Retinal pigment epithelial cell (primary cell): ENCODE measurements at regions not wholly inside any gene's neighbourhood (a gene's known extent, or its start where the extent isn't known, plus 50 kb on each side); places are given as distances from the start of the nearest gene placed in this dataset.

Experiments
- DNase-seq: peaks from one replicate; pipeline ENCODE4 v3.0.0-alpha.2; 2010; ENCODE audit warnings: low read depth
- H3K4me3 ChIP-seq: 2 replicates; pipeline ENCODE4 v1.5.1; 2011; ENCODE audit warnings: mild to moderate bottlenecking, low read length, control low read depth, moderate library complexity
- CTCF ChIP-seq: conservative IDR thresholded peaks from 2 replicates; pipeline ENCODE4 v1.5.1; 2011; ENCODE audit warnings: low read depth, low read length, control low read depth, inconsistent platforms

DNA sequence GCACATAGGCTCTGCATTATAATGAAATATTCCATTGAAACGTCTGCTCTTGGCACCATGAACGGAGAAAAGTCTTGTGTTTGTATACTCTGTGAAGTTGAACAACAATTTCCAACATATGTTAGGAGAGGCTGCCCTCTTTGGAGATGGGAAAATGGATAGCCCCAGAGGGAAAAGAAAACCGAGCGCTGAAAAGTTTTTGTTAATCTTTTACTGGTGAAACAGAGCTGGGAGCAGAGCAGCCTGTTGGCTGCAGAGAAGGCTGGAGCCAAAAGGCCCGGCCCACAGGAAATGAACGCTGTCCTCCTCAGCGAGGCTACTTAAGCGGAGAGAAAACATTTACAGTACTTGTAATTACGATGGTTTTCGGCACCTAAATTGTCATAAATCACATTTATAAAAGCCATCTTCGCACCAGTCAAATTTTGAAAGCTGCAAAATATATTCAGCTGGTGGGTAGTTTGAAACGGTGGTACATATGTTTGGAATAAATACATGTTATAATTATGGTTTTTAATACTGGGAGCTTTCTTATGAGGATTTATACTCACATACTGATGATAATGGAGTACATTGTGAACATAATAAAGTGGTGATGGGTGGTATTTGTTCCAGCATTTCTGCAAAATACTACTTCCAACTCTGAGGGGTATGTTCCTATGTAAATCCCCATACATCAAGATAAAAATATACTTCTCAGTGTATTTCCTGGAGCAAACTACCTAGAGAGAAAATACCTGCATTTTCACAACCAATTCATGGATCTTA is 129.6 kb upstream of the CNTLN start:
- no peak for DNase-seq
- H3K4me3 ChIP-seq, result no peak overlapping the region

GRCh38 chr9:17004500-17004899 is 130.3 kb upstream of the CNTLN start:
- no peak overlapping the region for H3K4me3 ChIP-seq
- DNase-seq, result no peak
- TF ChIP-seq CTCF, result no peak

More for the DNA sequence above, 129.6 kb upstream of the CNTLN start:
- no peak for TF ChIP-seq CTCF

DNA sequence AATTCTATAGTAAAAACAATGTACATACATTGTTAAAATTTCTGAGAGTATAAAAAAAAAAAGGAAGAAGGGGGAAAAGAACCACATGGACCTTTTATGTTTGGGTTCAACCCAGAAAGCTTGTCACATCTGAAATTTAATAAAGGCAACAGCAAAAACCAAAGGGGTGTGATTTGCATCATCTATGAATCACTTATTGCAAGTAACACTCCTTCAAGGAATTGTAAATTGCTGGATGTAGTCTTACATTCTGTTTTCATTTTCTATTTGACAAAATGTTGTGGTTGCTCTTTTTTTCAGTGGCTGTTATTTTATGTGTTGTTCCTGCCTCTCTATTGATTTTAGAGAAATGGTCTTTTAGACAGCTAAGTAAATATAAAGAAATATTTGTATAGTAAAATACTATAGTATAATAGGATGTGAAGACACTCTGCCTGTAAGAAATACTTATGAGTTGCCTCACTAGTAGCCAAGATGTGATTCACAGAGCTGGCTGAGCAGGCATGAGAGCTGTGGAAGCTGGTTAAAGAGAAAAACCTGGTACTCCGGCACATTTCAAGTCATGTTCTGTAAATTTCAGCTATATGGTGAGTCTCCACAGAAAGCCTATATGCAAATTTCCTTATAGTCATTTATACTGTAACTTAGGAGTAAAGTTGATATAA is 131.1 kb upstream of the CNTLN start:
- no peak for TF ChIP-seq CTCF
- no peak overlapping the region for H3K4me3 ChIP-seq
- DNase-seq, result no peak

DNA sequence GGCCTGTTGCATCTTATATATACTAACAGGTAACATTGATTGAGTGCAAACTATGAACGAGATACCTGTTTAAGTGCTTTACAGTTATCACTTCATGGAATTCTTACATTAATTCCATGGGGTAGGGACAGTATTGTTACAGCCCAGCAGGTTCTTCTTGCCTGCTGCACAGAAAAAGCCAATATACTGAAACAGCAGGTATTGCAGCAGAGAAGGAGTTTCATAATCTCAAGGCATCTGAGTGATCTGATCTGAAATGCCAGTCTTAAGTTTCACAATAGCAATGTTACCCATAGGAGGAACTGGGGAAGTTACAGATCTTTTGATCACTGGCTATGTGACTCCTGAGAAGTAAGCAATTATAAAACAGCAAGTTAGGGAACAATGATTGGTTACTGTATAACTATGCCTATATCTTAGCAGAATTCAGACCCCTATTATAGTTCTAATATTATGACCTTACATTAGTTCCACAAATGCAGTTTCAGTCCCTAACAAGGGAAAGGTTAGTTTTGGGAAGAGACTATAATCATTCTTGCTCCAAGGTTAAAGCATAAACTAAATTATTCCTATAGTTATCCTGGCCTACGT is 126.5 kb upstream of the BNC2 start:
- DNase-seq, result no peak
- H3K4me3 ChIP-seq, result no peak overlapping the region
- TF ChIP-seq CTCF, result no peak

GRCh38 chr9:16992138-16992537 is 121.7 kb upstream of the BNC2 start:
- TF ChIP-seq CTCF, result no peak
- H3K4me3 ChIP-seq, result no peak overlapping the region
- no peak for DNase-seq

DNA sequence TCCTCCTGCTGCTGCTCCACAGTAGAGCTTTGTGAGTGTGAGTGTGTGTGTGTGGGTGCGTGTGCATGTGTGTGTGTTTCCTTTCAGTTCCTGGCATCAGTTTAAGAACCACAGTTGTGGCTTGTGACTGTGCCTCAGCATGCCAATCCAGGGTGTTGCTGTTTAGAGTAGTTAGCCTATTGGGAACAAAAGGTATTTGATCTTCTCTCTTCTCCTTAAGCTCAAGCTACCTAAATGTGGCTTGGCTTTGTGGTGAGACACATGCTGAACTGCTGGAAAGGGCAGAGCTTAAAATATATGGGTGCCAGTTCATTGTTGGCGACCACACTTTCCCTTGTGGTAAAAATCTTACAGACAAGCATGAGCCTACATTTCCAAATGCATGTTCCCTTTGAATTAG is 116.6 kb upstream of the BNC2 start:
- DNase-seq, result peak; percentile 48
- no peak overlapping the region for H3K4me3 ChIP-seq
- TF ChIP-seq CTCF, result no peak
